Suprapubic skin (tissue), 4 donors: ENCODE measurements at regions not wholly inside any gene's neighbourhood (a gene's known extent, or its start where the extent isn't known, plus 50 kb on each side); places are given as distances from the start of the nearest gene placed in this dataset.

Source experiments
- DNase-seq, 2 donors: peaks; one replicate each; pipeline ENCODE4 v3.0.0-alpha.2; 2019; ENCODE audit warnings: low spot score in 2 of 2
- H3K27ac ChIP-seq: fragments of 200-600 bp; sonication (generic); one replicate; pipeline ENCODE4 v1.5.1; 2019
- H3K27me3 ChIP-seq: fragments of 200-600 bp; sonication (generic); one replicate; pipeline ENCODE4 v1.5.1; 2019
- H3K36me3 ChIP-seq: fragments of 200-600 bp; sonication (generic); one replicate; pipeline ENCODE4 v1.5.1; 2019
- H3K4me1 ChIP-seq: fragments of 200-600 bp; sonication (generic); one replicate; pipeline ENCODE4 v1.5.1; 2019
- H3K4me3 ChIP-seq: fragments of 200-600 bp; sonication (generic); one replicate; pipeline ENCODE4 v1.5.1; 2019; ENCODE audit warnings: mild to moderate bottlenecking
- H3K9me3 ChIP-seq: fragments of 200-600 bp; sonication (generic); one replicate; pipeline ENCODE4 v1.5.1; 2019
- EP300 ChIP-seq: sonication (generic); formaldehyde crosslinking; IDR thresholded peaks from one replicate; pipeline ENCODE4 v1.6.1; 2017; ENCODE audit warnings: antibody characterized with exemption
- POLR2A ChIP-seq, 2 donors: fragments of 450-650 bp; IDR thresholded peaks; one replicate each; pipeline ENCODE4 v1.6.1; 2017; ENCODE audit warnings: antibody characterized with exemption in 2 of 2, mild to moderate bottlenecking in 2 of 2, moderate library complexity in 2 of 2
- POLR2AphosphoS5 ChIP-seq, 3 donors: sonication (generic); formaldehyde crosslinking; IDR thresholded peaks; one replicate each; pipeline ENCODE4 v1.6.1; 2017; ENCODE audit warnings: antibody characterized with exemption in 3 of 3
- WGBS: methylation state at CpG from one replicate; pipeline ENCODE4 v1.1.5; 2018; 5-methylcytosine and 5-hydroxymethylcytosine counted together
- TF ChIP-seq, protein P1 (sequence below), 2 donors: fragments of 200-600 bp in 1 of 2; fragments of 450-650 bp in 1 of 2; sonication (generic) in 1 of 2; IDR thresholded peaks; one replicate each; pipeline ENCODE4 v1.5.1; 2016 to 2019; ENCODE audit warnings: antibody characterized with exemption in 2 of 2, mild to moderate bottlenecking in 1 of 2, moderate library complexity in 1 of 2

- Histone ChIP-seq H3K36me3 (no peaks in the 10 kb centered on the region), H3K9me3 (no peaks in the 10 kb centered on the region), H3K27ac (no peak overlapping the region), H3K27me3 (peaks cover 63% of the 10 kb centered on the region), H3K4me1 (no peaks in the 10 kb centered on the region), H3K4me3 (no peak overlapping the region)
- DNase-seq: no peak
- no peak for TF ChIP-seq POLR2A (IDR thresholded peaks at IDR 0.05)
- TF ChIP-seq EP300: no peak
- TF ChIP-seq POLR2AphosphoS5 (IDR thresholded peaks at IDR 0.05): no peak
- TF ChIP-seq, protein P1, sequence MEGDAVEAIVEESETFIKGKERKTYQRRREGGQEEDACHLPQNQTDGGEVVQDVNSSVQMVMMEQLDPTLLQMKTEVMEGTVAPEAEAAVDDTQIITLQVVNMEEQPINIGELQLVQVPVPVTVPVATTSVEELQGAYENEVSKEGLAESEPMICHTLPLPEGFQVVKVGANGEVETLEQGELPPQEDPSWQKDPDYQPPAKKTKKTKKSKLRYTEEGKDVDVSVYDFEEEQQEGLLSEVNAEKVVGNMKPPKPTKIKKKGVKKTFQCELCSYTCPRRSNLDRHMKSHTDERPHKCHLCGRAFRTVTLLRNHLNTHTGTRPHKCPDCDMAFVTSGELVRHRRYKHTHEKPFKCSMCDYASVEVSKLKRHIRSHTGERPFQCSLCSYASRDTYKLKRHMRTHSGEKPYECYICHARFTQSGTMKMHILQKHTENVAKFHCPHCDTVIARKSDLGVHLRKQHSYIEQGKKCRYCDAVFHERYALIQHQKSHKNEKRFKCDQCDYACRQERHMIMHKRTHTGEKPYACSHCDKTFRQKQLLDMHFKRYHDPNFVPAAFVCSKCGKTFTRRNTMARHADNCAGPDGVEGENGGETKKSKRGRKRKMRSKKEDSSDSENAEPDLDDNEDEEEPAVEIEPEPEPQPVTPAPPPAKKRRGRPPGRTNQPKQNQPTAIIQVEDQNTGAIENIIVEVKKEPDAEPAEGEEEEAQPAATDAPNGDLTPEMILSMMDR (IDR thresholded peaks at IDR 0.05): no peak
- WGBS: 77% methylated on average over 13 of the region's 33 CpGs
Measured at GRCh38 chr4:1540601-1541375, 134.5 kb upstream of the NKX1-1 start.

DNA sequence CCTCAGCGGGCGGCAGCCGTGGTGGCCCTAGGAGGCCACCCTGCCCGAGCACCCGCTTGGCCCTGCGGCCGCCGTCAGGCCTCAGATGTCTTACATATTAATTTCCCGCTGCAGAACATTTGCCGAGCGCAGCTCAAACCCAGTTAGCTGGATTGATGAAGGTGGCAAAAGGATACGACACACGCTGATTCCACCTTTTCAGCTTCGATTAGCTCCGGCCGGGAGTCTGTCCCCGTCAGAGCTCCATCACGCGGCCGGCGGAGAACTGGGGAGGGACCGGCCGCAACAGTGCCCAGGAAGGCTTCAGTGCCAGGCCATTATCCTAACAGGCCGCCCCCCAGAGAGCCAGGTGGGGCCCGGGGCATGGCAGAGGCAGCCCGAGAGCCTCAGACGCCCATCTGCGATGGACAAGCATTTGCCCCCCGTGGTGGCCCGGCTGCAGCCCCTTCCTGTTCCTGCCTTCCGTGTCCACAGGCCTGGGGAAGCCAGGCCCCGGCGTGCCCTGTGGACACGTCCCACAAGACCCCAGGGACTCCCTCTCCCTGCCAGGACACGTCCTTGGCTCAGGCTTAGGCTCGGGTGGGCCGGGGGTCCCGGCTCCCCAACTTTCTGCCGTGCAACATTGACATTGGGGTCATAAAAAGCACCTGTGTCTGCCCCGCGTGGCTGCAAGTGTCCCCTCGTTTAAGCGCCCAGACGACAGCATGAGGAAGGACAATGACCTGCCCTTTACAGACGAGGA, 133.8 kb upstream of the NKX1-1 start:
- H3K4me3 ChIP-seq: no peak overlapping the region
- H3K27ac ChIP-seq: no peak overlapping the region
- no peak for DNase-seq
- H3K4me1 ChIP-seq: no peaks in the 10 kb centered on the region
- peaks cover 65% of the 10 kb centered on the region for H3K27me3 ChIP-seq
- no peaks in the 10 kb centered on the region for H3K36me3 ChIP-seq
- no peak for TF ChIP-seq POLR2AphosphoS5 (IDR thresholded peaks at IDR 0.05)
- TF ChIP-seq POLR2A (IDR thresholded peaks at IDR 0.05): no peak
- TF ChIP-seq, protein P1 (IDR thresholded peaks at IDR 0.05): no peak
- no peak for TF ChIP-seq EP300
- WGBS: 79% methylated on average over 21 of the region's 45 CpGs
- no peaks in the 10 kb centered on the region for H3K9me3 ChIP-seq

GRCh38 chr4:1538941-1539772, 132.9 kb upstream of the NKX1-1 start:
- no peak overlapping the region for H3K27ac ChIP-seq
- WGBS: 72% methylated on average over 23 of the region's 23 CpGs
- no peak for DNase-seq
- H3K36me3 ChIP-seq: no peaks in the 10 kb centered on the region
- H3K4me3 ChIP-seq: no peak overlapping the region
- H3K9me3 ChIP-seq: no peaks in the 10 kb centered on the region
- peaks cover 72% of the 10 kb centered on the region for H3K27me3 ChIP-seq
- H3K4me1 ChIP-seq: no peaks in the 10 kb centered on the region
- TF ChIP-seq, protein P1 (IDR thresholded peaks at IDR 0.05): no peak
- no peak for TF ChIP-seq POLR2AphosphoS5 (IDR thresholded peaks at IDR 0.05)
- TF ChIP-seq EP300: no peak
- no peak for TF ChIP-seq POLR2A (IDR thresholded peaks at IDR 0.05)

DNA sequence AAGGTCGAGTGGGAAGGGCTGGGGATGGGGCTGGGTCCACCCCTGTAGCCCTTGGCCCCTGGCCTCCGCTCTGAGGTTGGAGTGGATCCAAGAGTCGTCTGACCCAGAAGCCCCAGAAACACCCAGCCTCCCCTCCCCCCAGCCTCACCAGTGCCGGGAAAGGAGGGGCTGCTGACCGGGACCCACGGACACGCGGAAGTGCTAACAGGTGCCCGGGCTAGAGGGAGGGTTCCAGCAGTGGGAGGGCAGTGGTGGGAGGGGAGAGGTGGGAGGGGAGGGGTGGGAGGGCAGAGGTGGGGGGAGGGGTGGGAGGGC, 131.8 kb upstream of the NKX1-1 start:
- Histone ChIP-seq H3K36me3 (no peaks in the 10 kb centered on the region), H3K4me3 (no peak overlapping the region), H3K9me3 (no peaks in the 10 kb centered on the region), H3K27ac (no peak overlapping the region), H3K4me1 (no peaks in the 10 kb centered on the region), H3K27me3 (peaks cover 74% of the 10 kb centered on the region)
- DNase-seq: no peak
- TF ChIP-seq, protein P1 (IDR thresholded peaks at IDR 0.05): no peak
- TF ChIP-seq POLR2A (IDR thresholded peaks at IDR 0.05) (no peak), POLR2AphosphoS5 (IDR thresholded peaks at IDR 0.05) (no peak), EP300 (no peak)
- WGBS: 50% methylated on average over 2 of the region's 9 CpGs
